ENCODE measurements at regions not wholly inside any gene's neighbourhood (a gene's known extent, or its start where the extent isn't known, plus 50 kb on each side); places are given as distances from the start of the nearest gene placed in this dataset.

DNA sequence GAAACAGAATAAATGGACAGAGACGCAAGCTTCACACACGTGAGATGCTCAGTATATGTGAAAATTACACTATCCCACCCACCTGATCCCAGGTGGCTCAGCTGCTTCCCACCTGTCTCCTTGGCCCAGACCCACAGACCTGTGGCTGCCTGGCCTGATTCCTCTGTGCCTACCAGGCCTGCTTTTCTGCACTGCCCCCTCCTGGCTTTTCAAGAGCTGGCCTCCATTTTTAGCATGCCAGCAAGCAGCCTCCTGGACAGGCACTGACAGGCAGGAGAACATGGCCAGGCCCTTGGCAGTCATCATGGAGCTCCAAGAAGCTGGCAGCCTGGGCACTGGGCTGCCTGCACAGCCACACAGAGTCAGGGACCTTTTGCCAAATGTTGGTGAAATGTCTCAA lies 79.5 kb upstream of the HMGXB4 start:
- TF ChIP-seq POLR2A (IDR thresholded peaks at IDR 0.05), result no peak
- TF ChIP-seq, protein P1, sequence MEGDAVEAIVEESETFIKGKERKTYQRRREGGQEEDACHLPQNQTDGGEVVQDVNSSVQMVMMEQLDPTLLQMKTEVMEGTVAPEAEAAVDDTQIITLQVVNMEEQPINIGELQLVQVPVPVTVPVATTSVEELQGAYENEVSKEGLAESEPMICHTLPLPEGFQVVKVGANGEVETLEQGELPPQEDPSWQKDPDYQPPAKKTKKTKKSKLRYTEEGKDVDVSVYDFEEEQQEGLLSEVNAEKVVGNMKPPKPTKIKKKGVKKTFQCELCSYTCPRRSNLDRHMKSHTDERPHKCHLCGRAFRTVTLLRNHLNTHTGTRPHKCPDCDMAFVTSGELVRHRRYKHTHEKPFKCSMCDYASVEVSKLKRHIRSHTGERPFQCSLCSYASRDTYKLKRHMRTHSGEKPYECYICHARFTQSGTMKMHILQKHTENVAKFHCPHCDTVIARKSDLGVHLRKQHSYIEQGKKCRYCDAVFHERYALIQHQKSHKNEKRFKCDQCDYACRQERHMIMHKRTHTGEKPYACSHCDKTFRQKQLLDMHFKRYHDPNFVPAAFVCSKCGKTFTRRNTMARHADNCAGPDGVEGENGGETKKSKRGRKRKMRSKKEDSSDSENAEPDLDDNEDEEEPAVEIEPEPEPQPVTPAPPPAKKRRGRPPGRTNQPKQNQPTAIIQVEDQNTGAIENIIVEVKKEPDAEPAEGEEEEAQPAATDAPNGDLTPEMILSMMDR (IDR thresholded peaks at IDR 0.05), result no peak

Measured in stomach (tissue), 4 donors.